HUDEP-2 (cell line): ENCODE measurements at regions not wholly inside any gene's neighbourhood (a gene's known extent, or its start where the extent isn't known, plus 50 kb on each side); places are given as distances from the start of the nearest gene placed in this dataset.

ENCODE experiments used
- DNase-seq, 76 experiments: peaks; one replicate each; lab custom pipeline; 2025; ENCODE audit not compliant: unreplicated experiment in 76 of 76; lab: John Stamatoyannopoulos, UW

GRCh38 chr9:1941989-1942388, 73.2 kb upstream of the SMARCA2 start:
- DNase-seq = no peak

GRCh38 chr9:1946526-1947283, 68.4 kb upstream of the SMARCA2 start:
- no peak for DNase-seq

- no peak for DNase-seq
Measured at GRCh38 chr9:1947438-1947837, 67.7 kb upstream of the SMARCA2 start.

- no peak for DNase-seq
Measured at GRCh38 chr9:1948541-1948940, 66.6 kb upstream of the SMARCA2 start.

- no peak for DNase-seq
Measured at GRCh38 chr9:1951446-1951845, 63.7 kb upstream of the SMARCA2 start.

GRCh38 chr9:1952001-1952400, 63.1 kb upstream of the SMARCA2 start:
- no peak for DNase-seq

GRCh38 chr9:1954238-1954637, 60.9 kb upstream of the SMARCA2 start:
- no peak for DNase-seq

- DNase-seq = no peak
Measured at GRCh38 chr9:1956958-1957357, 58.2 kb upstream of the SMARCA2 start.

- no peak for DNase-seq
Measured at GRCh38 chr9:1957856-1958255, 57.3 kb upstream of the SMARCA2 start.

GRCh38 chr9:1959371-1959770, 55.8 kb upstream of the SMARCA2 start:
- DNase-seq = no peak

GRCh38 chr9:1960342-1961042, 54.7 kb upstream of the SMARCA2 start:
- DNase-seq = no peak

GRCh38 chr9:1962122-1962521, 53.0 kb upstream of the SMARCA2 start:
- no peak for DNase-seq

GRCh38 chr9:1962588-1963106, 52.5 kb upstream of the SMARCA2 start:
- DNase-seq = no peak

GRCh38 chr9:1964093-1964492, 51.1 kb upstream of the SMARCA2 start:
- DNase-seq = no peak
